ENCODE measurements at regions not wholly inside any gene's neighbourhood (a gene's known extent, or its start where the extent isn't known, plus 50 kb on each side); places are given as distances from the start of the nearest gene placed in this dataset.

GRCh38 chr15:100722551-100723314 lies 120.3 kb downstream of the ASB7 start:
- DNase-seq (ENCODE audit: insufficient read length), result no peak
- FAIRE-seq, result no peak
- no peak for TF ChIP-seq POLR2A (IDR thresholded peaks at IDR 0.05; ENCODE audit: low read depth, low read length)
- TF ChIP-seq POLR2AphosphoS5 (IDR thresholded peaks at IDR 0.05; ENCODE audit: low read depth, low read length), result no peak
- no peak for TF ChIP-seq TAF1 (IDR thresholded peaks at IDR 0.05; ENCODE audit: borderline replicate concordance, low read depth, low read length)

GRCh38 chr15:100723315-100723801 lies 121.0 kb downstream of the ASB7 start:
- DNase-seq (ENCODE audit: insufficient read length) (no peak), FAIRE-seq (no peak)
- no peak for TF ChIP-seq TAF1 (IDR thresholded peaks at IDR 0.05; ENCODE audit: borderline replicate concordance, low read depth, low read length)
- no peak for TF ChIP-seq POLR2A (IDR thresholded peaks at IDR 0.05; ENCODE audit: low read depth, low read length)
- TF ChIP-seq POLR2AphosphoS5 (IDR thresholded peaks at IDR 0.05; ENCODE audit: low read depth, low read length), result no peak

GRCh38 chr15:100725121-100726069 lies 123.0 kb downstream of the ASB7 start:
- TF ChIP-seq POLR2AphosphoS5 (IDR thresholded peaks at IDR 0.05; ENCODE audit: low read depth, low read length) (no peak), TAF1 (IDR thresholded peaks at IDR 0.05; ENCODE audit: borderline replicate concordance, low read depth, low read length) (no peak), POLR2A (IDR thresholded peaks at IDR 0.05; ENCODE audit: low read depth, low read length) (no peak)
- FAIRE-seq, result no peak
- no peak for DNase-seq (ENCODE audit: insufficient read length)

GRCh38 chr15:100726070-100726420 lies 123.7 kb downstream of the ASB7 start:
- no peak for FAIRE-seq
- TF ChIP-seq TAF1 (IDR thresholded peaks at IDR 0.05; ENCODE audit: borderline replicate concordance, low read depth, low read length), result no peak
- no peak for TF ChIP-seq POLR2AphosphoS5 (IDR thresholded peaks at IDR 0.05; ENCODE audit: low read depth, low read length)
- no peak for TF ChIP-seq POLR2A (IDR thresholded peaks at IDR 0.05; ENCODE audit: low read depth, low read length)
- no peak for DNase-seq (ENCODE audit: insufficient read length)

- no peak for TF ChIP-seq POLR2AphosphoS5 (IDR thresholded peaks at IDR 0.05; ENCODE audit: low read depth, low read length)
- TF ChIP-seq TAF1 (IDR thresholded peaks at IDR 0.05; ENCODE audit: borderline replicate concordance, low read depth, low read length), result no peak
- no peak for TF ChIP-seq POLR2A (IDR thresholded peaks at IDR 0.05; ENCODE audit: low read depth, low read length)
- FAIRE-seq (no peak), DNase-seq (ENCODE audit: insufficient read length) (no peak)
Observed at GRCh38 chr15:100726421-100727190, 124.2 kb downstream of the ASB7 start.

GRCh38 chr15:100727291-100727851 lies 125.0 kb downstream of the ASB7 start:
- FAIRE-seq (no peak), DNase-seq (ENCODE audit: insufficient read length) (no peak)
- no peak for TF ChIP-seq POLR2AphosphoS5 (IDR thresholded peaks at IDR 0.05; ENCODE audit: low read depth, low read length)
- TF ChIP-seq TAF1 (IDR thresholded peaks at IDR 0.05; ENCODE audit: borderline replicate concordance, low read depth, low read length), result no peak
- TF ChIP-seq POLR2A (IDR thresholded peaks at IDR 0.05; ENCODE audit: low read depth, low read length), result no peak

- TF ChIP-seq TAF1 (IDR thresholded peaks at IDR 0.05; ENCODE audit: borderline replicate concordance, low read depth, low read length) (no peak), POLR2AphosphoS5 (IDR thresholded peaks at IDR 0.05; ENCODE audit: low read depth, low read length) (no peak), POLR2A (IDR thresholded peaks at IDR 0.05; ENCODE audit: low read depth, low read length) (no peak)
- DNase-seq (ENCODE audit: insufficient read length), result no peak
- FAIRE-seq, result no peak
Observed at GRCh38 chr15:100728371-100729201, 126.2 kb downstream of the ASB7 start.

- FAIRE-seq, result no peak
- no peak for DNase-seq (ENCODE audit: insufficient read length)
- no peak for TF ChIP-seq POLR2A (IDR thresholded peaks at IDR 0.05; ENCODE audit: low read depth, low read length)
- no peak for TF ChIP-seq TAF1 (IDR thresholded peaks at IDR 0.05; ENCODE audit: borderline replicate concordance, low read depth, low read length)
- TF ChIP-seq POLR2AphosphoS5 (IDR thresholded peaks at IDR 0.05; ENCODE audit: low read depth, low read length), result no peak
Observed at GRCh38 chr15:100729461-100729860, 127.1 kb downstream of the ASB7 start.

GRCh38 chr15:100730129-100730528 lies 127.7 kb downstream of the ASB7 start:
- TF ChIP-seq POLR2AphosphoS5 (IDR thresholded peaks at IDR 0.05; ENCODE audit: low read depth, low read length) (no peak), POLR2A (IDR thresholded peaks at IDR 0.05; ENCODE audit: low read depth, low read length) (no peak), TAF1 (IDR thresholded peaks at IDR 0.05; ENCODE audit: borderline replicate concordance, low read depth, low read length) (no peak)

More at GRCh38 chr15:100730129-100730528, 127.7 kb downstream of the ASB7 start:
- DNase-seq (ENCODE audit: insufficient read length), result no peak
- no peak for FAIRE-seq
